OCI-LY1 (cell line): ENCODE measurements at regions not wholly inside any gene's neighbourhood (a gene's known extent, or its start where the extent isn't known, plus 50 kb on each side); places are given as distances from the start of the nearest gene placed in this dataset.

Experiments
- H2AFZ ChIP-seq: fragments of 200-600 bp; sonication (generic), shearing (Covaris generic); 2 replicates; pipeline ENCODE4 v1.6.0; 2014; ENCODE audit warnings: antibody characterized with exemption, mild to moderate bottlenecking, low read length
- H3F3A ChIP-seq: fragments of 200-600 bp; sonication (generic), shearing (Covaris generic); 2 replicates; pipeline ENCODE4 v1.6.0; 2014; ENCODE audit warnings: mild to moderate bottlenecking, antibody characterized with exemption, low read length, moderate library complexity; ENCODE audit not compliant: insufficient read depth
- H3K27ac ChIP-seq: fragments of 200-600 bp; sonication (generic); 2 replicates; pipeline ENCODE4 v1.5.1; 2014; ENCODE audit warnings: low read length, mixed run types, mild to moderate bottlenecking, low read depth; ENCODE audit not compliant: poor library complexity, severe bottlenecking
- H3K27me3 ChIP-seq: fragments of 200-600 bp; sonication (generic); 2 replicates; pipeline ENCODE4 v1.6.0; 2014; ENCODE audit warnings: antibody characterized with exemption, mild to moderate bottlenecking, low read length, moderate library complexity; ENCODE audit not compliant: insufficient read depth
- H3K36me3 ChIP-seq: fragments of 200-600 bp; sonication (generic); 2 replicates; pipeline ENCODE4 v1.6.1; 2014; ENCODE audit warnings: mild to moderate bottlenecking, antibody characterized with exemption, low read length, moderate library complexity, mixed read lengths; ENCODE audit not compliant: insufficient read depth
- H3K4me1 ChIP-seq: fragments of 200-600 bp; sonication (generic); 2 replicates; pipeline ENCODE4 v1.5.1; 2014; ENCODE audit warnings: mild to moderate bottlenecking, low read length, moderate library complexity; ENCODE audit not compliant: insufficient read depth, severe bottlenecking
- H3K4me2 ChIP-seq: fragments of 200-600 bp; sonication (generic), shearing (Covaris generic); 2 replicates; pipeline ENCODE4 v1.6.1; 2014; ENCODE audit warnings: low read length
- H3K4me3 ChIP-seq: fragments of 200-600 bp; sonication (generic); 2 replicates; pipeline ENCODE4 v1.5.1; 2014; ENCODE audit warnings: low read length, low read depth, mild to moderate bottlenecking, mixed read lengths; ENCODE audit not compliant: poor library complexity, severe bottlenecking
- H3K79me2 ChIP-seq: fragments of 200-600 bp; shearing (Covaris generic); 2 replicates; pipeline ENCODE4 v1.6.1; 2016; ENCODE audit warnings: mixed run types, low read length, mixed read lengths; ENCODE audit not compliant: insufficient read depth
- H3K9ac ChIP-seq: fragments of 200-600 bp; sonication (generic), shearing (Covaris generic); 2 replicates; pipeline ENCODE4 v1.6.1; 2014; ENCODE audit warnings: mild to moderate bottlenecking, low read length, mixed read lengths
- H3K9me2 ChIP-seq: fragments of 200-600 bp; sonication (generic), shearing (Covaris generic); 2 replicates; pipeline ENCODE4 v1.6.1; 2014; ENCODE audit warnings: low read depth, mild to moderate bottlenecking, low read length, mixed read lengths
- H3K9me3 ChIP-seq: fragments of 200-600 bp; shearing (Covaris generic); 2 replicates; pipeline ENCODE4 v1.6.1; 2014; ENCODE audit warnings: low read length, mixed read lengths
- H4K20me1 ChIP-seq: fragments of 200-600 bp; sonication (generic), shearing (Covaris generic); 2 replicates; pipeline ENCODE4 v1.6.0; 2016; ENCODE audit warnings: mild to moderate bottlenecking, low read length; ENCODE audit not compliant: insufficient read depth
- CTCF ChIP-seq: fragments of 200-600 bp; sonication (generic), shearing (Covaris generic); IDR thresholded peaks from 2 replicates; pipeline ENCODE4 v1.5.1; 2017; ENCODE audit warnings: mild to moderate bottlenecking, antibody characterized with exemption, low read length, moderate library complexity, mixed read lengths
- EZH2 ChIP-seq: fragments of 200-600 bp; sonication (generic), shearing (Covaris generic); IDR thresholded peaks from 2 replicates; pipeline ENCODE4 v1.8.0; 2017; ENCODE audit warnings: borderline replicate concordance, mixed run types, mild to moderate bottlenecking, antibody characterized with exemption, low read length, moderate library complexity, mixed read lengths

GRCh38 chr14:30211326-30211725 is 283.7 kb upstream of the PRKD1 start:
- Histone ChIP-seq H3K79me2 (no peaks in the 10 kb centered on the region), H3K9me2 (no peaks in the 10 kb centered on the region), H3K36me3 (no peaks in the 10 kb centered on the region), H4K20me1 (no peaks in the 10 kb centered on the region), H3K4me3 (no peak overlapping the region), H3K9ac (no peak overlapping the region), H3F3A (no peaks in the 10 kb centered on the region), H3K4me1 (no peaks in the 10 kb centered on the region), H2AFZ (no peak overlapping the region), H3K9me3 (no peaks in the 10 kb centered on the region), H3K27me3 (no peaks in the 10 kb centered on the region), H3K4me2 (no peak overlapping the region), H3K27ac (no peak overlapping the region)
- TF ChIP-seq EZH2 (no peak), CTCF (no peak)

GRCh38 chr14:30214014-30214413 is 286.4 kb upstream of the PRKD1 start:
- H3K27ac ChIP-seq, result no peak overlapping the region
- TF ChIP-seq EZH2 (no peak), CTCF (no peak)
- H3K36me3 ChIP-seq, result no peaks in the 10 kb centered on the region
- H3K9me3 ChIP-seq, result no peaks in the 10 kb centered on the region
- H3K4me1 ChIP-seq, result no peaks in the 10 kb centered on the region
- no peaks in the 10 kb centered on the region for H3K9me2 ChIP-seq
- H3K9ac ChIP-seq, result no peak overlapping the region
- no peak overlapping the region for H3K4me3 ChIP-seq
- H2AFZ ChIP-seq, result no peak overlapping the region
- no peak overlapping the region for H3K4me2 ChIP-seq
- H3F3A ChIP-seq, result no peaks in the 10 kb centered on the region
- H3K79me2 ChIP-seq, result no peaks in the 10 kb centered on the region
- H4K20me1 ChIP-seq, result no peaks in the 10 kb centered on the region
- H3K27me3 ChIP-seq, result no peaks in the 10 kb centered on the region

- Histone ChIP-seq H3K36me3 (no peaks in the 10 kb centered on the region), H3K9me2 (no peaks in the 10 kb centered on the region), H3K27me3 (no peaks in the 10 kb centered on the region), H3F3A (no peaks in the 10 kb centered on the region), H3K9ac (no peak overlapping the region), H3K79me2 (no peaks in the 10 kb centered on the region), H4K20me1 (no peaks in the 10 kb centered on the region), H3K9me3 (no peaks in the 10 kb centered on the region), H3K4me2 (no peak overlapping the region), H3K27ac (no peak overlapping the region), H3K4me1 (no peaks in the 10 kb centered on the region), H3K4me3 (no peak overlapping the region), H2AFZ (no peak overlapping the region)
- TF ChIP-seq CTCF, result peak; percentile 76
- TF ChIP-seq EZH2, result no peak
These were observed 286.9 kb upstream of the PRKD1 start for GRCh38 chr14:30214461-30215090.
